Mesendoderm (in vitro differentiated cells): ENCODE measurements at regions not wholly inside any gene's neighbourhood (a gene's known extent, or its start where the extent isn't known, plus 50 kb on each side); places are given as distances from the start of the nearest gene placed in this dataset.
A peak's percentile ranks its signal among the peaks of the same experiment; 100 is the strongest.

ENCODE experiments used
- DNase-seq: peaks from one replicate; pipeline ENCODE4 v3.0.0; 2013
- H2AK5ac ChIP-seq: 2 replicates; pipeline ENCODE4 v1.6.1; 2013; ENCODE audit warnings: low read length, inconsistent platforms
- H2BK120ac ChIP-seq: 2 replicates; pipeline ENCODE4 v1.6.1; 2013; ENCODE audit warnings: low read depth, mild to moderate bottlenecking, low read length, moderate library complexity, mixed read lengths
- H2BK15ac ChIP-seq: replicated peaks from 2 replicates; pipeline ENCODE4 v1.6.1; 2013; ENCODE audit warnings: low read depth, mild to moderate bottlenecking, moderate library complexity
- H2BK5ac ChIP-seq: 2 replicates; pipeline ENCODE4 v1.6.1; 2013; ENCODE audit warnings: low read length, inconsistent platforms
- H3K18ac ChIP-seq: 2 replicates; pipeline ENCODE4 v1.6.1; 2013; ENCODE audit warnings: mild to moderate bottlenecking, low read length, mixed read lengths
- H3K23ac ChIP-seq: one replicate; pipeline ENCODE4 v1.6.1; 2013; ENCODE audit warnings: low read length
- H3K27ac ChIP-seq: 2 replicates; pipeline ENCODE4 v1.5.1; 2013; ENCODE audit warnings: low read depth, mild to moderate bottlenecking, inconsistent platforms, low read length, moderate library complexity
- H3K27me3 ChIP-seq: 2 replicates; pipeline ENCODE4 v1.6.1; 2013; ENCODE audit warnings: low read length, control low read depth, mild to moderate bottlenecking, inconsistent platforms; ENCODE audit not compliant: insufficient read depth, poor library complexity
- H3K36me3 ChIP-seq: 2 replicates; pipeline ENCODE4 v1.6.1; 2013; ENCODE audit warnings: low read length, inconsistent platforms; ENCODE audit not compliant: control insufficient read depth, insufficient read depth
- H3K4ac ChIP-seq: one replicate; pipeline ENCODE4 v1.6.1; 2013; ENCODE audit warnings: low read depth, mild to moderate bottlenecking, low read length, moderate library complexity
- H3K4me1 ChIP-seq: 2 replicates; pipeline ENCODE4 v1.6.1; 2013; ENCODE audit warnings: low read depth, low read length, inconsistent platforms; ENCODE audit not compliant: control insufficient read depth
- H3K4me2 ChIP-seq: 2 replicates; pipeline ENCODE4 v1.6.1; 2013; ENCODE audit warnings: low read length
- H3K4me3 ChIP-seq: 2 replicates; pipeline ENCODE4 v1.5.1; 2013; ENCODE audit warnings: mild to moderate bottlenecking, low read length
- H3K56ac ChIP-seq: one replicate; pipeline ENCODE4 v1.6.1; 2013; ENCODE audit warnings: low read length
- H3K79me1 ChIP-seq: 2 replicates; pipeline ENCODE4 v1.6.1; 2013; ENCODE audit warnings: low read length, inconsistent platforms
- H3K79me2 ChIP-seq: 2 replicates; pipeline ENCODE4 v1.6.1; 2013; ENCODE audit warnings: mild to moderate bottlenecking, low read length; ENCODE audit not compliant: control insufficient read depth, insufficient read depth
- H3K9ac ChIP-seq: 2 replicates; pipeline ENCODE4 v1.6.1; 2013; ENCODE audit warnings: low read length, inconsistent platforms
- H4K5ac ChIP-seq: one replicate; pipeline ENCODE4 v1.6.1; 2013; ENCODE audit warnings: low read length
- H4K8ac ChIP-seq: one replicate; pipeline ENCODE4 v1.6.1; 2013; ENCODE audit warnings: low read depth, mild to moderate bottlenecking, control low read depth, low read length, moderate library complexity
- WGBS: extraction: QIAGEN DNeasy Blood & Tissue Kit; methylation state at CpG from one replicate; pipeline ENCODE4 v1.1.7; 2013; ENCODE audit warnings: low lambda C conversion rate, missing lambda C conversion rate; ENCODE audit not compliant: insufficient coverage; ENCODE audit errors: extremely low coverage; 5-methylcytosine and 5-hydroxymethylcytosine counted together

GRCh38 chr18:60469387-60470100, 97.0 kb upstream of the MC4R start:
- no peaks in the 10 kb centered on the region for H3K79me2 ChIP-seq
- no peak overlapping the region for H4K8ac ChIP-seq
- DNase-seq: no peak
- H3K4me2 ChIP-seq: no peak overlapping the region
- H3K9ac ChIP-seq: no peak overlapping the region
- H2AK5ac ChIP-seq: no peak overlapping the region
- no peak overlapping the region for H2BK5ac ChIP-seq
- H3K23ac ChIP-seq: no peak overlapping the region
- no peak overlapping the region for H2BK120ac ChIP-seq
- H3K18ac ChIP-seq: no peak overlapping the region
- H4K5ac ChIP-seq: no peak overlapping the region
- H3K56ac ChIP-seq: no peak overlapping the region
- no peak overlapping the region for H2BK15ac ChIP-seq
- no peak overlapping the region for H3K27ac ChIP-seq
- no peaks in the 10 kb centered on the region for H3K4me1 ChIP-seq
- H3K36me3 ChIP-seq: no peaks in the 10 kb centered on the region
- no peaks in the 10 kb centered on the region for H3K79me1 ChIP-seq
- H3K4ac ChIP-seq: no peak overlapping the region
- H3K27me3 ChIP-seq: no peaks in the 10 kb centered on the region
- no peak overlapping the region for H3K4me3 ChIP-seq
- no CpG with 5 or more reads among the region's 5 CpGs for WGBS

DNA sequence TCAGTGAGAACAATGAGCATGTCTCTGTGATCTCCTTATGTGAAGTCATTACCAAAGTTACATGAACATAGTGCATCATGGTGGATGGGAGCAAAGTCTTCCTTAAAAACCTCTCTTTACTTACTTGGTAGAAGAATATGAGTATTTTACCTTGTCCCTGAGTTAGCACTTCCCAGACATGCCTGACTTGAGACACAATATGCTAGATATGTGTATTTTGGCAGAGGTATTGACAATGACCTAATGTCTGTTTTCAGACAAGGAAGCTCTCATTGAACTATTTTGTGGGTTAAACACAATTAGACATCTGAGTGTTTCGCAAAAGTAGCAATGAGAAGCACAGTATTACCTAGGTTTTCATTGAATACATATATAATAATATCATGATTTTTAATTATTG, 99.1 kb upstream of the MC4R start:
- Histone ChIP-seq H3K79me1 (no peaks in the 10 kb centered on the region), H3K27ac (no peak overlapping the region), H3K4me1 (no peaks in the 10 kb centered on the region), H3K79me2 (no peaks in the 10 kb centered on the region), H3K27me3 (no peaks in the 10 kb centered on the region), H3K23ac (no peak overlapping the region), H3K18ac (no peak overlapping the region), H4K5ac (no peak overlapping the region), H3K4ac (no peak overlapping the region), H2BK5ac (no peak overlapping the region), H3K4me3 (no peak overlapping the region), H4K8ac (no peak overlapping the region), H3K36me3 (no peaks in the 10 kb centered on the region), H3K56ac (no peak overlapping the region), H3K4me2 (no peak overlapping the region), H2AK5ac (no peak overlapping the region), H2BK120ac (no peak overlapping the region), H2BK15ac (no peak overlapping the region), H3K9ac (no peak overlapping the region)
- no peak for DNase-seq
- no CpG with 5 or more reads among the region's 1 CpG for WGBS

DNA sequence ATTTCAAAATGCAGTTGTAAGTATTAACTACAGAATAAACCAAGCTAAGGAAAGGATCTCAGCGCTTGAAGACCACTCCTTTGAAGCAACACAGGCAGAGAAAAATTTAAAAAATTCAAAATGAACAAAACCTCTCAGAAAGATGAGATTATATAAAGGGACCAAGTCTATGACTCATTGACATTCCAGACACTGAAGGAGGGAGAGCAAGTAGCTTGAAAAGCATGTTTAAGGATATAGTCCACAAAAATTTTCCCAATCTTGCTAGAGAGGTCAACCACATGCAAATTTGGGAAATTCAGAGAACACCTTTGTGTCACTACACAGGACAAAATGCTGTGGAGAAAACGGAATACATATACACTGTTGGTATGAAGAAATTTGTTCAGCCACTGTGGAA, 112.6 kb upstream of the MC4R start:
- Histone ChIP-seq H3K27ac (no peak overlapping the region), H3K27me3 (no peaks in the 10 kb centered on the region), H3K4me1 (no peaks in the 10 kb centered on the region), H3K36me3 (no peaks in the 10 kb centered on the region), H3K23ac (no peak overlapping the region), H4K8ac (no peak overlapping the region), H3K79me2 (no peaks in the 10 kb centered on the region), H3K9ac (no peak overlapping the region), H3K56ac (no peak overlapping the region), H2BK120ac (no peak overlapping the region), H2BK15ac (no peak overlapping the region), H2AK5ac (no peak overlapping the region), H2BK5ac (no peak overlapping the region), H3K4me2 (no peak overlapping the region), H3K79me1 (no peaks in the 10 kb centered on the region), H3K4me3 (no peak overlapping the region), H4K5ac (no peak overlapping the region), H3K18ac (no peak overlapping the region), H3K4ac (no peak overlapping the region)
- no peak for DNase-seq
- WGBS: no CpG with 5 or more reads among the region's 2 CpGs

GRCh38 chr18:60493066-60493465, 120.5 kb upstream of the MC4R start:
- H3K27me3 ChIP-seq: no peaks in the 10 kb centered on the region
- H2BK120ac ChIP-seq: no peak overlapping the region
- no peak overlapping the region for H3K9ac ChIP-seq
- no peak overlapping the region for H3K4me3 ChIP-seq
- H3K18ac ChIP-seq: no peak overlapping the region
- H4K8ac ChIP-seq: no peak overlapping the region
- H3K4ac ChIP-seq: no peak overlapping the region
- no peaks in the 10 kb centered on the region for H3K79me2 ChIP-seq
- no peak overlapping the region for H2BK5ac ChIP-seq
- H3K4me2 ChIP-seq: no peak overlapping the region
- no peak overlapping the region for H3K23ac ChIP-seq
- no peak overlapping the region for H3K27ac ChIP-seq
- no peak overlapping the region for H2BK15ac ChIP-seq
- H3K79me1 ChIP-seq: no peaks in the 10 kb centered on the region
- H4K5ac ChIP-seq: no peak overlapping the region
- no peak overlapping the region for H3K56ac ChIP-seq
- no peaks in the 10 kb centered on the region for H3K36me3 ChIP-seq
- H2AK5ac ChIP-seq: no peak overlapping the region
- WGBS: no CpG with 5 or more reads among the region's 4 CpGs
- DNase-seq: peak; percentile 22
- H3K4me1 ChIP-seq: peaks cover 5% of the 10 kb centered on the region

GRCh38 chr18:60499675-60500074, 127.1 kb upstream of the MC4R start:
- H3K36me3 ChIP-seq: no peaks in the 10 kb centered on the region

GRCh38 chr18:60500960-60501359, 128.4 kb upstream of the MC4R start:
- Histone ChIP-seq H3K36me3 (no peaks in the 10 kb centered on the region), H2BK5ac (no peak overlapping the region), H3K27me3 (no peaks in the 10 kb centered on the region), H2BK120ac (no peak overlapping the region), H3K4ac (no peak overlapping the region), H3K4me1 (no peaks in the 10 kb centered on the region), H3K4me3 (no peak overlapping the region), H3K18ac (no peak overlapping the region), H3K27ac (no peak overlapping the region), H4K5ac (no peak overlapping the region), H4K8ac (no peak overlapping the region), H3K79me2 (no peaks in the 10 kb centered on the region), H2BK15ac (no peak overlapping the region), H3K4me2 (no peak overlapping the region), H3K56ac (no peak overlapping the region), H3K9ac (no peak overlapping the region), H2AK5ac (no peak overlapping the region), H3K79me1 (no peaks in the 10 kb centered on the region), H3K23ac (no peak overlapping the region)
- no peak for DNase-seq
- no CpG with 5 or more reads among the region's 2 CpGs for WGBS

More at GRCh38 chr18:60499675-60500074, 127.1 kb upstream of the MC4R start:
- Histone ChIP-seq H3K27me3 (no peaks in the 10 kb centered on the region), H4K5ac (no peak overlapping the region), H2BK15ac (no peak overlapping the region), H3K79me2 (no peaks in the 10 kb centered on the region), H2AK5ac (no peak overlapping the region), H3K9ac (no peak overlapping the region), H3K4me2 (no peak overlapping the region), H3K79me1 (no peaks in the 10 kb centered on the region), H3K4ac (no peak overlapping the region), H3K56ac (no peak overlapping the region), H3K4me1 (no peaks in the 10 kb centered on the region), H4K8ac (no peak overlapping the region), H3K18ac (no peak overlapping the region), H3K23ac (no peak overlapping the region), H2BK120ac (no peak overlapping the region), H2BK5ac (no peak overlapping the region), H3K27ac (no peak overlapping the region), H3K4me3 (no peak overlapping the region)
- no peak for DNase-seq
- 100% methylated on average over 3 of the region's 4 CpGs for WGBS
